Mesenchymal stem cell (in vitro differentiated cells and primary cell): ENCODE measurements at regions not wholly inside any gene's neighbourhood (a gene's known extent, or its start where the extent isn't known, plus 50 kb on each side); places are given as distances from the start of the nearest gene placed in this dataset.

Experiments
- DNase-seq: peaks from one replicate; pipeline ENCODE4 v3.0.0-alpha.2; 2013
- H2AFZ ChIP-seq: one replicate; pipeline ENCODE4 v1.6.1; 2013; ENCODE audit warnings: low read depth, mild to moderate bottlenecking, control low read depth, inconsistent platforms, low read length, moderate library complexity
- H2AK5ac ChIP-seq: 2 replicates; pipeline ENCODE4 v1.6.1; 2013; ENCODE audit warnings: low read length, moderate library complexity, mild to moderate bottlenecking, inconsistent platforms; ENCODE audit not compliant: severe bottlenecking
- H2BK120ac ChIP-seq: one replicate; pipeline ENCODE4 v1.6.1; 2013; ENCODE audit warnings: low read depth, mild to moderate bottlenecking, inconsistent platforms, low read length, moderate library complexity
- H2BK12ac ChIP-seq, 2 experiments: one replicate each; pipeline ENCODE4 v1.6.1; 2013; ENCODE audit warnings: inconsistent platforms in 2 of 2, low read length in 2 of 2, mild to moderate bottlenecking in 2 of 2, moderate library complexity in 2 of 2, control low read depth in 1 of 2
- H2BK15ac ChIP-seq: one replicate; pipeline ENCODE4 v1.6.1; 2013; ENCODE audit warnings: mild to moderate bottlenecking, low read depth, inconsistent platforms; ENCODE audit not compliant: poor library complexity, severe bottlenecking
- H2BK5ac ChIP-seq: 2 replicates; pipeline ENCODE4 v1.6.1; 2013; ENCODE audit warnings: low read depth, mild to moderate bottlenecking, low read length, control low read depth, inconsistent platforms; ENCODE audit not compliant: poor library complexity, severe bottlenecking
- H3K14ac ChIP-seq, 2 experiments: one replicate each; pipeline ENCODE4 v1.6.1; 2013; ENCODE audit warnings: inconsistent platforms in 2 of 2, low read length in 2 of 2, control low read depth in 1 of 2, mild to moderate bottlenecking in 1 of 2, moderate library complexity in 1 of 2
- H3K18ac ChIP-seq, 2 experiments: one replicate each; pipeline ENCODE4 v1.6.1; 2013; ENCODE audit warnings: inconsistent platforms in 2 of 2, low read length in 2 of 2, control low read depth in 1 of 2, low read depth in 1 of 2, mild to moderate bottlenecking in 1 of 2
- H3K23ac ChIP-seq, 2 experiments: one replicate each; pipeline ENCODE4 v1.6.1; 2013; ENCODE audit warnings: inconsistent platforms in 2 of 2, low read length in 2 of 2, mild to moderate bottlenecking in 2 of 2, moderate library complexity in 2 of 2, control low read depth in 1 of 2
- H3K27ac ChIP-seq: 2 replicates; pipeline ENCODE4 v1.5.1; 2013; ENCODE audit warnings: mild to moderate bottlenecking, moderate library complexity, low read length, control low read depth, inconsistent platforms; ENCODE audit not compliant: poor library complexity, severe bottlenecking
- H3K27me3 ChIP-seq, 2 experiments: 2 replicates each; pipeline versions ENCODE4 v1.6.1 to v1.7.0; 2013; ENCODE audit warnings: low read length in 2 of 2, mild to moderate bottlenecking in 2 of 2, moderate library complexity in 2 of 2, control low read depth in 1 of 2, inconsistent platforms in 1 of 2; ENCODE audit not compliant: control insufficient read depth in 1 of 2, insufficient read depth in 1 of 2
- H3K36me3 ChIP-seq, 2 experiments: 2 replicates each; pipeline versions ENCODE4 v1.6.1 to v1.7.0; 2013; ENCODE audit warnings: low read length in 2 of 2, control low read depth in 1 of 2, inconsistent platforms in 1 of 2, low read depth in 1 of 2, mild to moderate bottlenecking in 1 of 2; ENCODE audit not compliant: insufficient read depth in 2 of 2, control insufficient read depth in 1 of 2
- H3K4ac ChIP-seq, 2 experiments: one replicate each; pipeline ENCODE4 v1.6.1; 2013; ENCODE audit warnings: inconsistent platforms in 2 of 2, low read length in 2 of 2, mild to moderate bottlenecking in 2 of 2, moderate library complexity in 2 of 2, control low read depth in 1 of 2, low read depth in 1 of 2
- H3K4me1 ChIP-seq: 2 replicates; pipeline ENCODE4 v1.6.1; 2013; ENCODE audit warnings: low read depth, low read length, control low read depth; ENCODE audit not compliant: control insufficient read depth, insufficient read depth
- H3K4me2 ChIP-seq: 2 replicates; pipeline ENCODE4 v1.6.1; 2013; ENCODE audit warnings: low read length, mild to moderate bottlenecking, inconsistent platforms; ENCODE audit not compliant: poor library complexity, severe bottlenecking
- H3K4me3 ChIP-seq, 2 experiments: 2 replicates each; pipeline versions ENCODE4 v1.5.1 to v1.7.0; 2013; ENCODE audit warnings: low read length in 2 of 2, mild to moderate bottlenecking in 2 of 2, control low read depth in 1 of 2, low read depth in 1 of 2; ENCODE audit not compliant: insufficient read depth in 1 of 2
- H3K79me1 ChIP-seq: replicated peaks from 2 replicates; pipeline ENCODE4 v1.6.1; 2013; ENCODE audit warnings: mild to moderate bottlenecking, control low read depth, low read length, inconsistent platforms; ENCODE audit not compliant: poor library complexity, severe bottlenecking
- H3K9ac ChIP-seq: 2 replicates; pipeline ENCODE4 v1.7.0; 2013; ENCODE audit warnings: mild to moderate bottlenecking, low read length, moderate library complexity
- H3K9me3 ChIP-seq: 2 replicates; pipeline ENCODE4 v1.7.0; 2013; ENCODE audit warnings: mild to moderate bottlenecking, low read length; ENCODE audit not compliant: control insufficient read depth
- H4K8ac ChIP-seq: one replicate; pipeline ENCODE4 v1.6.1; 2013; ENCODE audit warnings: inconsistent platforms, mild to moderate bottlenecking, low read length, moderate library complexity
- H4K91ac ChIP-seq: one replicate; pipeline ENCODE4 v1.6.1; 2013; ENCODE audit warnings: mild to moderate bottlenecking, low read length, inconsistent platforms
- WGBS: methylation state at CpG from one replicate; pipeline ENCODE4 v1.1.7; 2013; ENCODE audit warnings: mixed read lengths; 5-methylcytosine and 5-hydroxymethylcytosine counted together

- no peak overlapping the region for H3K9ac ChIP-seq
- H3K27me3 ChIP-seq = no peaks in the 10 kb centered on the region
- no peak overlapping the region for H2BK120ac ChIP-seq
- H2AK5ac ChIP-seq = no peak overlapping the region
- H3K9me3 ChIP-seq = peaks cover 3% of the 10 kb centered on the region
- H3K23ac ChIP-seq = no peak overlapping the region
- 63% methylated on average over 1 of the region's 1 CpG for WGBS
- H3K36me3 ChIP-seq = no peaks in the 10 kb centered on the region
- DNase-seq = no peak
- no peaks in the 10 kb centered on the region for H3K79me1 ChIP-seq
- H3K4me3 ChIP-seq = no peak overlapping the region
- no peak overlapping the region for H2BK5ac ChIP-seq
- no peak overlapping the region for H3K4me2 ChIP-seq
- no peak overlapping the region for H3K27ac ChIP-seq
- H4K8ac ChIP-seq = no peak overlapping the region
- H3K4me1 ChIP-seq = no peaks in the 10 kb centered on the region
- H2BK15ac ChIP-seq = no peak overlapping the region
- H4K91ac ChIP-seq = no peak overlapping the region
- no peak overlapping the region for H3K4ac ChIP-seq
- no peak overlapping the region for H2AFZ ChIP-seq
- no peak overlapping the region for H3K18ac ChIP-seq
- H3K14ac ChIP-seq = no peak overlapping the region
- no peak overlapping the region for H2BK12ac ChIP-seq
Measured at GRCh38 chr7:110156511-110156910, 934.4 kb upstream of the LRRN3 start.

GRCh38 chr7:110157631-110158362 lies 933.1 kb upstream of the LRRN3 start:
- Histone ChIP-seq H2BK120ac (no peak overlapping the region), H4K91ac (no peak overlapping the region), H3K14ac (no peak overlapping the region), H2BK5ac (no peak overlapping the region), H2BK12ac (no peak overlapping the region), H3K4me3 (no peak overlapping the region), H3K18ac (no peak overlapping the region), H3K4me2 (no peak overlapping the region), H3K9me3 (no peaks in the 10 kb centered on the region), H3K36me3 (no peaks in the 10 kb centered on the region), H2AFZ (no peak overlapping the region), H3K79me1 (no peaks in the 10 kb centered on the region), H2BK15ac (no peak overlapping the region), H3K4ac (no peak overlapping the region), H3K4me1 (no peaks in the 10 kb centered on the region), H3K9ac (no peak overlapping the region), H3K27me3 (no peaks in the 10 kb centered on the region), H3K23ac (no peak overlapping the region), H3K27ac (no peak overlapping the region), H2AK5ac (no peak overlapping the region), H4K8ac (no peak overlapping the region)
- WGBS = no CpG with 5 or more reads among the region's 1 CpG
- peak; percentile 5 for DNase-seq

GRCh38 chr7:110168010-110168409 lies 922.9 kb upstream of the LRRN3 start:
- DNase-seq = no peak
- H3K79me1 ChIP-seq = no peaks in the 10 kb centered on the region
- no peak overlapping the region for H3K27ac ChIP-seq
- H2BK120ac ChIP-seq = no peak overlapping the region
- no peaks in the 10 kb centered on the region for H3K36me3 ChIP-seq
- H3K9ac ChIP-seq = no peak overlapping the region
- 58% methylated on average over 3 of the region's 3 CpGs for WGBS
- H4K91ac ChIP-seq = no peak overlapping the region
- H2AFZ ChIP-seq = no peak overlapping the region
- no peak overlapping the region for H3K4ac ChIP-seq
- no peak overlapping the region for H3K18ac ChIP-seq
- no peak overlapping the region for H2BK12ac ChIP-seq
- no peak overlapping the region for H2BK5ac ChIP-seq
- H3K4me1 ChIP-seq = no peaks in the 10 kb centered on the region
- H3K14ac ChIP-seq = no peak overlapping the region
- H3K4me3 ChIP-seq = no peak overlapping the region
- H4K8ac ChIP-seq = no peak overlapping the region
- H3K27me3 ChIP-seq = no peaks in the 10 kb centered on the region
- H3K9me3 ChIP-seq = no peaks in the 10 kb centered on the region
- H2AK5ac ChIP-seq = no peak overlapping the region
- H3K4me2 ChIP-seq = no peak overlapping the region
- no peak overlapping the region for H2BK15ac ChIP-seq
- H3K23ac ChIP-seq = no peak overlapping the region

GRCh38 chr7:110170841-110171240 lies 920.1 kb upstream of the LRRN3 start:
- H2AK5ac ChIP-seq = no peak overlapping the region

More at GRCh38 chr7:110170841-110171240, 920.1 kb upstream of the LRRN3 start:
- Histone ChIP-seq H4K8ac (no peak overlapping the region), H2BK120ac (no peak overlapping the region), H3K9ac (no peak overlapping the region), H3K23ac (no peak overlapping the region), H3K79me1 (no peaks in the 10 kb centered on the region), H4K91ac (no peak overlapping the region), H2BK15ac (no peak overlapping the region), H2AFZ (no peak overlapping the region), H3K9me3 (no peaks in the 10 kb centered on the region), H3K18ac (no peak overlapping the region), H3K4ac (no peak overlapping the region), H2BK5ac (no peak overlapping the region), H3K27me3 (no peaks in the 10 kb centered on the region), H3K14ac (no peak overlapping the region), H3K36me3 (no peaks in the 10 kb centered on the region), H3K27ac (no peak overlapping the region), H3K4me3 (no peak overlapping the region), H2BK12ac (no peak overlapping the region), H3K4me2 (no peak overlapping the region), H3K4me1 (no peaks in the 10 kb centered on the region)
- DNase-seq = peak; percentile 37
- WGBS = 64% methylated on average over 2 of the region's 2 CpGs
